ENCODE measurements at regions not wholly inside any gene's neighbourhood (a gene's known extent, or its start where the extent isn't known, plus 50 kb on each side); places are given as distances from the start of the nearest gene placed in this dataset.

DNA sequence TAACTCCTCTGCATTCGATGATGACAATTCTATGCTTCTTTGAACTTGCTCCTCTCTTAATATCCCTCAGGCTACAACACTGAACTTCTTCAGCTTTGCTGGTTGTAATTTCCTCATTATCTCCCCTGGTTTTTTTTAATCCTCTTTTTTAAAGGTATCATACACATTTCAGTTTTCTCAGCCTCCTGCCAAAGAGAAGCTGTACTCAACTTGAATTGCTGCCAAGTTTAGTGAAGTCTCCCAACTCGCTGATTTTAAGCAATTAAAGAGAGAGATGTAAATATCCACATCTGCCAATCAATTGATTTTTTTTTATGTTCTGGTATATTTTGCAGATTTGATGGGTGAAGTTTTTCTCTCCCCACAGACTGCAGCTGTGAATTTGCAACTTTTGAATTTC is 817.8 kb downstream of the GALC start:
- Histone ChIP-seq H3K27ac (ENCODE audit: low read length) (no peak overlapping the region), H2AFZ (ENCODE audit: low read length) (no peak overlapping the region), H3K4me3 (ENCODE audit: low read length) (no peak overlapping the region), H3K4me1 (ENCODE audit: low read length) (peaks cover 9% of the 10 kb centered on the region; the same call in 1 of the 2 replicates), H3K9me2 (replicated peaks; ENCODE audit: insufficient read depth, low read length) (no peaks in the 10 kb centered on the region), H3F3A (ENCODE audit: insufficient read depth, low read length) (no peaks in the 10 kb centered on the region), H4K20me1 (ENCODE audit: insufficient read depth, low read length) (no peaks in the 10 kb centered on the region), H3K4me2 (ENCODE audit: low read depth, low read length) (no peak overlapping the region), H3K9ac (ENCODE audit: low read length) (no peak overlapping the region), H3K27me3 (replicated peaks; ENCODE audit: insufficient read depth, low read length) (no peaks in the 10 kb centered on the region), H3K9me3 (replicated peaks; ENCODE audit: insufficient read depth, low read length) (no peaks in the 10 kb centered on the region), H3K36me3 (replicated peaks; ENCODE audit: insufficient read depth, low read length) (no peaks in the 10 kb centered on the region), H3K79me2 (ENCODE audit: low read length) (no peaks in the 10 kb centered on the region)
- DNase-seq: no peak
- TF ChIP-seq, protein P1, sequence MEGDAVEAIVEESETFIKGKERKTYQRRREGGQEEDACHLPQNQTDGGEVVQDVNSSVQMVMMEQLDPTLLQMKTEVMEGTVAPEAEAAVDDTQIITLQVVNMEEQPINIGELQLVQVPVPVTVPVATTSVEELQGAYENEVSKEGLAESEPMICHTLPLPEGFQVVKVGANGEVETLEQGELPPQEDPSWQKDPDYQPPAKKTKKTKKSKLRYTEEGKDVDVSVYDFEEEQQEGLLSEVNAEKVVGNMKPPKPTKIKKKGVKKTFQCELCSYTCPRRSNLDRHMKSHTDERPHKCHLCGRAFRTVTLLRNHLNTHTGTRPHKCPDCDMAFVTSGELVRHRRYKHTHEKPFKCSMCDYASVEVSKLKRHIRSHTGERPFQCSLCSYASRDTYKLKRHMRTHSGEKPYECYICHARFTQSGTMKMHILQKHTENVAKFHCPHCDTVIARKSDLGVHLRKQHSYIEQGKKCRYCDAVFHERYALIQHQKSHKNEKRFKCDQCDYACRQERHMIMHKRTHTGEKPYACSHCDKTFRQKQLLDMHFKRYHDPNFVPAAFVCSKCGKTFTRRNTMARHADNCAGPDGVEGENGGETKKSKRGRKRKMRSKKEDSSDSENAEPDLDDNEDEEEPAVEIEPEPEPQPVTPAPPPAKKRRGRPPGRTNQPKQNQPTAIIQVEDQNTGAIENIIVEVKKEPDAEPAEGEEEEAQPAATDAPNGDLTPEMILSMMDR (IDR thresholded peaks at IDR 0.05; ENCODE audit: low read length): no peak
- no peak for TF ChIP-seq EZH2 (optimal IDR thresholded peaks at IDR 0.05; ENCODE audit: low read depth, low read length)
- no peak for TF ChIP-seq EZH2phosphoT487 (IDR thresholded peaks at IDR 0.05; ENCODE audit: low read length)

DNA sequence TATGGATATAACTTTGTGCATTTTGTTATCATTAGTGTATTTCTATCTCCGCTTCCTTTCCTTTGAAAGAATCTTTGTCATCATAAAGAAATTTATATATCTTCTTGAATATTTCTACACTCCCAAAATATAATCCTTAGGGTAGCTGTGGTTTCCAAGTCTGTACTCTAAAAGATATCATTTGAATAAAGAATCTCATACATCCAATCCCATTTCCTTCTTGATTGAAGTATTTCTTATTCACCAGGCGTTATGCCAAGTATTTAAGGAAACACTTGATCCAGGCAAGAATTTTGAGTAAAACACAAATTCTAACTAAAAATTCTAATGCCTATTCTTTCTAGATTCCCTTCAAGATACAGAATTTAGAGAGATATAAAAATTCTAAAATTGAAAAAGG is 821.8 kb downstream of the GALC start:
- Histone ChIP-seq H3K27me3 (replicated peaks; ENCODE audit: insufficient read depth, low read length) (no peaks in the 10 kb centered on the region), H4K20me1 (ENCODE audit: insufficient read depth, low read length) (no peaks in the 10 kb centered on the region), H2AFZ (ENCODE audit: low read length) (no peak overlapping the region), H3K4me1 (ENCODE audit: low read length) (no peaks in the 10 kb centered on the region), H3K9me3 (replicated peaks; ENCODE audit: insufficient read depth, low read length) (no peaks in the 10 kb centered on the region), H3K4me3 (ENCODE audit: low read length) (no peak overlapping the region), H3F3A (ENCODE audit: insufficient read depth, low read length) (no peaks in the 10 kb centered on the region), H3K9ac (ENCODE audit: low read length) (no peak overlapping the region), H3K4me2 (ENCODE audit: low read depth, low read length) (no peak overlapping the region), H3K9me2 (replicated peaks; ENCODE audit: insufficient read depth, low read length) (no peaks in the 10 kb centered on the region), H3K79me2 (ENCODE audit: low read length) (no peaks in the 10 kb centered on the region), H3K27ac (ENCODE audit: low read length) (no peak overlapping the region), H3K36me3 (replicated peaks; ENCODE audit: insufficient read depth, low read length) (no peaks in the 10 kb centered on the region)
- DNase-seq: no peak
- TF ChIP-seq, protein P1 (IDR thresholded peaks at IDR 0.05; ENCODE audit: low read length): no peak
- no peak for TF ChIP-seq EZH2phosphoT487 (IDR thresholded peaks at IDR 0.05; ENCODE audit: low read length)
- no peak for TF ChIP-seq EZH2 (optimal IDR thresholded peaks at IDR 0.05; ENCODE audit: low read depth, low read length)

DNA sequence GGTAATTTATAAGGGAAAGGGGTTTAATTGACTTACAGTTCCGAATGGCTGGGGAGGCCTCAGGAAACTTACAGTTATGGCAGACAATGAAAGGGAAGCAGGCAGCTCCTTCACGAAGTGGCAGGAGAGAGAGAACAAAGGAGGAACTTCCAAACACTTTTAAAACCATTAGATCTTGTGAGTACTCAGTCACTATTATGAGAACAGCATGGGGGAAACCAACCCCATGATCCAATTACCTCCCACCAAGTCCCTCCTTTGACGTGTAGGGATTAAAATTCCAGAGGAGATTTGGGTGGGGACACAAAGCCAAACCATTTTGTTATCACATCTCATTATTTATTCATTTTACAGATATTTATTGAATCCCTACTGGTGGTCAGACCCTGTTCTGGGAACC is 822.8 kb downstream of the GALC start:
- Histone ChIP-seq H3K4me1 (ENCODE audit: low read length) (no peaks in the 10 kb centered on the region), H3F3A (ENCODE audit: insufficient read depth, low read length) (no peaks in the 10 kb centered on the region), H3K27ac (ENCODE audit: low read length) (no peak overlapping the region), H4K20me1 (ENCODE audit: insufficient read depth, low read length) (no peaks in the 10 kb centered on the region), H3K27me3 (replicated peaks; ENCODE audit: insufficient read depth, low read length) (no peaks in the 10 kb centered on the region), H3K9me3 (replicated peaks; ENCODE audit: insufficient read depth, low read length) (no peaks in the 10 kb centered on the region), H3K4me2 (ENCODE audit: low read depth, low read length) (no peak overlapping the region), H3K9ac (ENCODE audit: low read length) (no peak overlapping the region), H2AFZ (ENCODE audit: low read length) (no peak overlapping the region), H3K9me2 (replicated peaks; ENCODE audit: insufficient read depth, low read length) (no peaks in the 10 kb centered on the region), H3K36me3 (replicated peaks; ENCODE audit: insufficient read depth, low read length) (no peaks in the 10 kb centered on the region), H3K4me3 (ENCODE audit: low read length) (no peak overlapping the region), H3K79me2 (ENCODE audit: low read length) (no peaks in the 10 kb centered on the region)
- no peak for DNase-seq
- TF ChIP-seq EZH2 (optimal IDR thresholded peaks at IDR 0.05; ENCODE audit: low read depth, low read length): no peak

DNA sequence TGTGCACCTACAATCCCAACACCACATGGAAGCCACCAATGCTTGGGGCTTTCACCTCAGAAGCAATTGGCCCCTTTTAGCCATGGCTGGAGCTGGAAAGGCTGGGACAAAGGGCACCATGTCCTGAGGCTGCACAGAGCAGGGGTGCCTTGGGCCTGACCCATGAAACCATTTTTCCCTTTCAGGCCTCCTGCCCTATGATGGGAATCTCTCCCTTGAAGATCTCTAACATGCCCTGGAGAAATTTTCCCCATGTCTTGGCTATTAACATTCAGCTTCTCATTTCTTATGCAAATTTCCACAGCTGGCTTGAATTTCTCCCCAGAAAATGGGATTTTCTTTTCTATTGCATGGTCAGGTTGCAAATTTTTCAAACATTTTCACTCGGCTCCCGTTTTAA is 823.6 kb downstream of the GALC start:
- Histone ChIP-seq H3F3A (ENCODE audit: insufficient read depth, low read length) (no peaks in the 10 kb centered on the region), H3K4me2 (ENCODE audit: low read depth, low read length) (no peak overlapping the region), H3K27ac (ENCODE audit: low read length) (no peak overlapping the region), H3K9ac (ENCODE audit: low read length) (no peak overlapping the region), H3K4me3 (ENCODE audit: low read length) (no peak overlapping the region), H3K27me3 (replicated peaks; ENCODE audit: insufficient read depth, low read length) (no peaks in the 10 kb centered on the region), H3K9me3 (replicated peaks; ENCODE audit: insufficient read depth, low read length) (no peaks in the 10 kb centered on the region), H3K36me3 (replicated peaks; ENCODE audit: insufficient read depth, low read length) (no peaks in the 10 kb centered on the region), H3K9me2 (replicated peaks; ENCODE audit: insufficient read depth, low read length) (no peaks in the 10 kb centered on the region), H3K4me1 (ENCODE audit: low read length) (no peaks in the 10 kb centered on the region), H2AFZ (ENCODE audit: low read length) (no peak overlapping the region), H3K79me2 (ENCODE audit: low read length) (no peaks in the 10 kb centered on the region), H4K20me1 (ENCODE audit: insufficient read depth, low read length) (no peaks in the 10 kb centered on the region)
- DNase-seq: no peak
- no peak for TF ChIP-seq EZH2 (optimal IDR thresholded peaks at IDR 0.05; ENCODE audit: low read depth, low read length)
- TF ChIP-seq, protein P1 (IDR thresholded peaks at IDR 0.05; ENCODE audit: low read length): no peak
- no peak for TF ChIP-seq EZH2phosphoT487 (IDR thresholded peaks at IDR 0.05; ENCODE audit: low read length)
